ENCODE measurements at regions not wholly inside any gene's neighbourhood (a gene's known extent, or its start where the extent isn't known, plus 50 kb on each side); places are given as distances from the start of the nearest gene placed in this dataset.
"Not testable (repeated sequence)": the region's sequence is repeated elsewhere in the genome, so short reads cannot be mapped to it uniquely, and the experiment has no call there.

GRCh38 chr3:147712357-147712756 lies 303.2 kb downstream of the ZIC1 start:
- no peak for TF ChIP-seq POLR2A (IDR thresholded peaks at IDR 0.05)
- TF ChIP-seq, protein P1, sequence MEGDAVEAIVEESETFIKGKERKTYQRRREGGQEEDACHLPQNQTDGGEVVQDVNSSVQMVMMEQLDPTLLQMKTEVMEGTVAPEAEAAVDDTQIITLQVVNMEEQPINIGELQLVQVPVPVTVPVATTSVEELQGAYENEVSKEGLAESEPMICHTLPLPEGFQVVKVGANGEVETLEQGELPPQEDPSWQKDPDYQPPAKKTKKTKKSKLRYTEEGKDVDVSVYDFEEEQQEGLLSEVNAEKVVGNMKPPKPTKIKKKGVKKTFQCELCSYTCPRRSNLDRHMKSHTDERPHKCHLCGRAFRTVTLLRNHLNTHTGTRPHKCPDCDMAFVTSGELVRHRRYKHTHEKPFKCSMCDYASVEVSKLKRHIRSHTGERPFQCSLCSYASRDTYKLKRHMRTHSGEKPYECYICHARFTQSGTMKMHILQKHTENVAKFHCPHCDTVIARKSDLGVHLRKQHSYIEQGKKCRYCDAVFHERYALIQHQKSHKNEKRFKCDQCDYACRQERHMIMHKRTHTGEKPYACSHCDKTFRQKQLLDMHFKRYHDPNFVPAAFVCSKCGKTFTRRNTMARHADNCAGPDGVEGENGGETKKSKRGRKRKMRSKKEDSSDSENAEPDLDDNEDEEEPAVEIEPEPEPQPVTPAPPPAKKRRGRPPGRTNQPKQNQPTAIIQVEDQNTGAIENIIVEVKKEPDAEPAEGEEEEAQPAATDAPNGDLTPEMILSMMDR (IDR thresholded peaks at IDR 0.05): no peak
- Histone ChIP-seq H3K27ac (no peak overlapping the region), H3K36me3 (ENCODE audit: low read depth, missing control alignments) (no peaks in the 10 kb centered on the region), H3K9me3 (no peaks in the 10 kb centered on the region), H3K4me1 (no peaks in the 10 kb centered on the region), H3K27me3 (no peaks in the 10 kb centered on the region), H3K4me3 (no peak overlapping the region)
- DNase-seq: no peak
- intact Hi-C loops (cut with DNase I; ENCODE audit: low total_unique reads): no loop called here
- 86 to 92% methylated on average over 3 to 5 of the region's 5 CpGs for WGBS, 2 donors

DNA sequence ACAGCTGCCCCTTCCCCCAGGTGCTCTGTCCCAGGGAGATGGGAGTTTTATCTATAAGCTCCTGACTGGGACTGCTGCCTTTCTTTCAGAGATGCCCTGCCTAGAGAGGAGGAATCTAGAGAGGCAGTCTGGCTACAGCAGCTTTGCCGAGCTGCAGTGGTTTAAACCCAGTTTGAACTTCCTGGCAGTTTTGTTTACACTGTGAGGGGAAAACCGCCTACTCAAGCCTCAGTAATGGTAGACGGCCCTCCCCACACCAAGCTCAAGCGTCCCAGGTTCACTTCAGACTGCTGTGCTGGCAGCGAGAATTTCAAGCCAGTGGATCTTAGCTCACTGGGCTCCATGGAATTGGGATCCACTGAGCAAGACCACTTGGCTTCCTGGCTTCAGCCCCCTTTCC lies 303.6 kb downstream of the ZIC1 start:
- H3K36me3 ChIP-seq (ENCODE audit: low read depth, missing control alignments); H3K27me3 ChIP-seq; H3K4me3 ChIP-seq; DNase-seq; H3K27ac ChIP-seq; H3K4me1 ChIP-seq; H3K9me3 ChIP-seq; intact Hi-C loops (cut with DNase I; ENCODE audit: low total_unique reads): not testable (repeated sequence)
- 62 to 87% methylated on average over 5 of the region's 5 CpGs for WGBS, 2 donors

DNA sequence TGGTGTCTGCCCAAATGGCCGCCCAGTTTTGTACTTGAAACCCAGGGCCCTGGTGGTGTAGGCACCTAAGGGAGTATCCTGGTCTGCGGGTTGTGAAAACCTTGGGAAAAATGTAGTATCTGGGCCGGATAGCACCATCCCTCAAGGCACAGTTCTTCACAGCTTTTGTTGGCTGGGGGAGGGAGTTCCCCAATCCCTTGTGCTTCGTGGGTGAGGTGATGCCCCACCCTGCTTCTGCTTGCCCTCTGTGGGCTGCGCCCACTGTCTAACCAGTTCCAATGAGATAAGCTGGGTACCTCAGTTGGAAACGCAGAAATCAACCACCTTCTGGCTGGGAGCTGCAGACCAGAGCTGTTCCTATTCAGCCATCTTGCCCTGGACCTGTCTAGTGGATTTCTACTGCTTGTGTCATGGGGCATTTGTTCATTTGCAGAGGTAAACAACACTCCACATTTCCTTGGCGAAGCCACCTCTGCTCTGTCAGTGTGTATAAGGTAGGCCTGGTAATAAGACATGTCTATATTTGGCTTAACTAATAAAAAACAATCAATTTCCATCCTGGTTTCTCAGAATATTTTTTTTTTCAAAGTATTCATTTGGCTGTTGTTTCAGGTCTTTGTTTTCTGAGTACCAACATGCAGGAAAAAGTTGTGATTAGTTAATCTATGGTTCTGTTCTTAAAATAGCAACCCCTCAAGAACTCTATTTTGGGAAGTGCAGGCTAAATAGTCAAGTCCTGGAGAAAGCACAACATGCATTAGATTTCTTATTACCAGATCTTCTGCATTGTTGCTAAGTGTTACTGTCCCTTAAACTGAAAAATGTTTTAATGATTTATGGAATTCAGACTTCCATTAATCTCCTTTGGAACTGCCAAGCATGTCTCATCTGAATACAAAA lies 304.3 kb downstream of the ZIC1 start:
- WGBS, 2 donors: 89 to 91% methylated on average over 7 of the region's 7 CpGs
- intact Hi-C loops (cut with DNase I; ENCODE audit: low total_unique reads): no loop called here
- Histone ChIP-seq H3K9me3 (no peaks in the 10 kb centered on the region), H3K27ac (no peak overlapping the region), H3K4me1 (no peaks in the 10 kb centered on the region), H3K27me3 (no peaks in the 10 kb centered on the region), H3K4me3 (no peak overlapping the region), H3K36me3 (ENCODE audit: low read depth, missing control alignments) (no peaks in the 10 kb centered on the region)
- DNase-seq: no peak
- no peak for TF ChIP-seq POLR2A (IDR thresholded peaks at IDR 0.05)
- TF ChIP-seq, protein P1 (IDR thresholded peaks at IDR 0.05): no peak

DNA sequence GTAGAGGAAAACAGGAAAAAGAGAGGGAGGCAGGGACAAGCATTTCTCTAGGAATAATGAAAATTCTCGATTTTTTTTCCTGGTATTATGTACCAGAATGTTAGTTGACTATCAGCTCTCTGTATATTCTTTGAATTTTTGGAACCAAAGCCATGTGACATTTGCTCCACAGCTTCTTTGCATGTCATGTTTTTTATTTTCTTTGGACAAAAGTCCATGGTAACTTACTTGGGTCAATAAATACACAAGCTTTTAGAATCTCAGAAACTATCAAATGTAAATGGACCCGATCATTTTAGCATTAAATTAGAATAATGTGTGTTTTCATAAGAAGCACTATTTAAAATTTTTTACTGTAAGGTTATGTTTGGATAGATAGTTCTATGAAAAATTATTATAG lies 320.5 kb downstream of the ZIC1 start:
- Histone ChIP-seq H3K27ac (no peak overlapping the region), H3K4me1 (no peaks in the 10 kb centered on the region), H3K4me3 (no peak overlapping the region), H3K27me3 (no peaks in the 10 kb centered on the region), H3K9me3 (no peaks in the 10 kb centered on the region), H3K36me3 (ENCODE audit: low read depth, missing control alignments) (no peaks in the 10 kb centered on the region)
- WGBS, 2 donors: 47 to 55% methylated on average over 2 of the region's 2 CpGs
- TF ChIP-seq, protein P1 (IDR thresholded peaks at IDR 0.05): no peak
- TF ChIP-seq POLR2A (IDR thresholded peaks at IDR 0.05): no peak
- intact Hi-C loops (cut with DNase I; ENCODE audit: low total_unique reads): no loop called here
- no peak for DNase-seq

GRCh38 chr3:147730284-147730683 lies 321.1 kb downstream of the ZIC1 start:
- no peak for DNase-seq
- no peaks in the 10 kb centered on the region for H3K27me3 ChIP-seq
- no peaks in the 10 kb centered on the region for H3K9me3 ChIP-seq
- no peaks in the 10 kb centered on the region for H3K36me3 ChIP-seq (ENCODE audit: low read depth, missing control alignments)
- no peak overlapping the region for H3K27ac ChIP-seq
- no peak overlapping the region for H3K4me3 ChIP-seq
- no peak for TF ChIP-seq POLR2A (IDR thresholded peaks at IDR 0.05)
- TF ChIP-seq, protein P1 (IDR thresholded peaks at IDR 0.05): no peak
- WGBS, 2 donors: 32 to 34% methylated on average over 4 of the region's 4 CpGs
- H3K4me1 ChIP-seq: no peaks in the 10 kb centered on the region
- intact Hi-C loops (cut with DNase I; ENCODE audit: low total_unique reads): no loop called here
